ENCODE measurements at regions not wholly inside any gene's neighbourhood (a gene's known extent, or its start where the extent isn't known, plus 50 kb on each side); places are given as distances from the start of the nearest gene placed in this dataset.

DNA sequence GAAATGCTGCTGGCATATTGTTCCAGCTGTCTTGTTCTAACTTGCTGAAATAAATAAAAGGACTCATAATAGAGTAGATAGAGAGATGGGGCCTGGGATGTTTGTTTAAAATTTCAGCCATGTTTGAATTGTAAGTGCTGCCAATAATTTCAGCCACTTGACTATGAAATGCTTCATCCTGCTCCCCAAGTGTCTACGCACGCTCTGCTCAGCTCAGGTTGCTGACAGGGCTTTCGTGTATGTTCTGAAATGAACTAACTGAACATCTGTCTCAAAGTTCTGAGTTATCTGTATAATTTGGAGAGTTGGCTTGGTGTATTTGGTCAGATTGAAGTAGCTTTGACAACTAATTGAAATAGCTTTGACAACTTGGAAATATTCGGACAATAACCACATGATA, 387.8 kb downstream of the BMP2 start:
- no peak for ATAC-seq (ENCODE audit: insufficient read depth, low read depth)
- Histone ChIP-seq H3K27ac (ENCODE audit: low read length) (no peak overlapping the region), H3K79me2 (ENCODE audit: insufficient read depth, low read length) (no peaks in the 10 kb centered on the region), H3K4me3 (ENCODE audit: low read depth in 1 of 2, low read length in 2 of 2) (no peak overlapping the region), H3K27me3 (ENCODE audit: insufficient read depth, low read length, poor library complexity) (no peaks in the 10 kb centered on the region), H2AFZ (ENCODE audit: low read depth, low read length) (no peak overlapping the region), H3K9me3 (ENCODE audit: insufficient read depth, low read length, severe bottlenecking) (no peaks in the 10 kb centered on the region), H3K4me1 (ENCODE audit: insufficient read depth, low read length) (no peaks in the 10 kb centered on the region), H4K20me1 (ENCODE audit: insufficient read depth, low read length) (no peaks in the 10 kb centered on the region), H3K9ac (ENCODE audit: low read depth, low read length) (no peak overlapping the region), H3K4me2 (ENCODE audit: insufficient read depth, low read length) (no peak overlapping the region), H3K36me3 (ENCODE audit: insufficient read depth, low read length) (no peaks in the 10 kb centered on the region)
- TF ChIP-seq EZH2 (IDR thresholded peaks at IDR 0.05; ENCODE audit: borderline replicate concordance, low read depth, low read length, severe bottlenecking): no peak
- no peak for TF ChIP-seq CTCF (IDR thresholded peaks at IDR 0.05; ENCODE audit: borderline replicate concordance, extremely low read depth, low read length, poor library complexity, severe bottlenecking)
- no peak for DNase-seq

DNA sequence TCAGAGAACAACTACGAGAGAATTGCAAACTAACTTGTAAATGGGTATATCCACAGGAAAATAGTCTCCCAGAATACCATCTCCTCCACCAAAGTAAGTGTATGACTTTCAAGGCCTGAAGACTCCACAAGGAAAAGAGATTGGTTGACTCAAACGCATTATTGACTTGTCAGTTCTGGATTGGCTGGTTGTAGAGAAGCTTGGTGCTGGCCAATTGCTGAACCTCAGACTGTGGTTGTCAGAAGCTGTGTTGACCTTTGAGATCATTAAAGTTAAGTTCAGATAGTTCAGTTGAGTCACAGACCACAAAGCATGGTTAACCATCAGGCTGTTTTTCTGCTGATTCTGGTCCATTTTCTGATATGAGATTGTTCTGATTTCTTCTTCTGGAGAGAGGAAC, 388.3 kb downstream of the BMP2 start:
- H3K4me2 ChIP-seq (ENCODE audit: insufficient read depth, low read length): no peak overlapping the region
- no peaks in the 10 kb centered on the region for H3K36me3 ChIP-seq (ENCODE audit: insufficient read depth, low read length)

DNA sequence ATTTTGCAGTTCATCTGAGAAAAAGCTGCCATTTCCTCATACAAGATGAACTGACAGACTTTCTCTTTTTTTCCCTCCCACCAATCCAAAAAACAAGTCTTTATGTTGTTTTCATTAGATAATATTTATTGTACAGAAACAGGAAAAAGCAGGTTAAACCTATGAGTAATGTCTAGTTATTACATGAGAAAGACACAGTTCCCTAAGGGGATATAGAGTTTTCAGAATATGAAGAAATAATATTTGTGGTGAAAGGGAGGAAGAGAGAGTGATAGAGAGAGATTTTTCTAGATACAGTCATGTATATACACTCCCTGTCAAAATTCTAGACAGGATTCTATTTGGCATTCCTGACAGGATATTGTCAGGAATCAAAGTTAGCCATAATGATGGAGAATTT, 392.4 kb downstream of the BMP2 start:
- Histone ChIP-seq H3K9me3 (ENCODE audit: insufficient read depth, low read length, severe bottlenecking) (no peaks in the 10 kb centered on the region), H3K9ac (ENCODE audit: low read depth, low read length) (no peak overlapping the region), H3K79me2 (ENCODE audit: insufficient read depth, low read length) (no peaks in the 10 kb centered on the region), H3K4me1 (ENCODE audit: insufficient read depth, low read length) (no peaks in the 10 kb centered on the region), H3K27me3 (ENCODE audit: insufficient read depth, low read length, poor library complexity) (no peaks in the 10 kb centered on the region), H4K20me1 (ENCODE audit: insufficient read depth, low read length) (no peaks in the 10 kb centered on the region), H3K27ac (ENCODE audit: low read length) (no peak overlapping the region), H3K36me3 (ENCODE audit: insufficient read depth, low read length) (no peaks in the 10 kb centered on the region), H3K4me2 (ENCODE audit: insufficient read depth, low read length) (no peak overlapping the region), H2AFZ (ENCODE audit: low read depth, low read length) (no peak overlapping the region), H3K4me3 (ENCODE audit: low read depth in 1 of 2, low read length in 2 of 2) (no peak overlapping the region)
- ATAC-seq (ENCODE audit: insufficient read depth, low read depth): no peak
- TF ChIP-seq EZH2 (IDR thresholded peaks at IDR 0.05; ENCODE audit: borderline replicate concordance, low read depth, low read length, severe bottlenecking) (no peak), CTCF (IDR thresholded peaks at IDR 0.05; ENCODE audit: borderline replicate concordance, extremely low read depth, low read length, poor library complexity, severe bottlenecking) (no peak)
- DNase-seq: no peak

More for the DNA sequence above, 388.3 kb downstream of the BMP2 start:
- H2AFZ ChIP-seq (ENCODE audit: low read depth, low read length): no peak overlapping the region
- no peaks in the 10 kb centered on the region for H4K20me1 ChIP-seq (ENCODE audit: insufficient read depth, low read length)
- DNase-seq: no peak
- no peak overlapping the region for H3K9ac ChIP-seq (ENCODE audit: low read depth, low read length)
- no peak overlapping the region for H3K4me3 ChIP-seq (ENCODE audit: low read depth in 1 of 2, low read length in 2 of 2)
- no peaks in the 10 kb centered on the region for H3K9me3 ChIP-seq (ENCODE audit: insufficient read depth, low read length, severe bottlenecking)
- no peak for TF ChIP-seq CTCF (IDR thresholded peaks at IDR 0.05; ENCODE audit: borderline replicate concordance, extremely low read depth, low read length, poor library complexity, severe bottlenecking)
- no peak for TF ChIP-seq EZH2 (IDR thresholded peaks at IDR 0.05; ENCODE audit: borderline replicate concordance, low read depth, low read length, severe bottlenecking)
- ATAC-seq (ENCODE audit: insufficient read depth, low read depth): no peak
- H3K4me1 ChIP-seq (ENCODE audit: insufficient read depth, low read length): no peaks in the 10 kb centered on the region
- H3K27me3 ChIP-seq (ENCODE audit: insufficient read depth, low read length, poor library complexity): no peaks in the 10 kb centered on the region
- H3K27ac ChIP-seq (ENCODE audit: low read length): no peak overlapping the region
- no peaks in the 10 kb centered on the region for H3K79me2 ChIP-seq (ENCODE audit: insufficient read depth, low read length)

- no peak overlapping the region for H3K27ac ChIP-seq (ENCODE audit: low read length)
- H3K4me3 ChIP-seq (ENCODE audit: low read depth in 1 of 2, low read length in 2 of 2): no peak overlapping the region
- no peaks in the 10 kb centered on the region for H3K79me2 ChIP-seq (ENCODE audit: insufficient read depth, low read length)
- TF ChIP-seq EZH2 (IDR thresholded peaks at IDR 0.05; ENCODE audit: borderline replicate concordance, low read depth, low read length, severe bottlenecking) (no peak), CTCF (IDR thresholded peaks at IDR 0.05; ENCODE audit: borderline replicate concordance, extremely low read depth, low read length, poor library complexity, severe bottlenecking) (peak; percentile 49)
- DNase-seq: no peak
- H4K20me1 ChIP-seq (ENCODE audit: insufficient read depth, low read length): no peaks in the 10 kb centered on the region
- ATAC-seq (ENCODE audit: insufficient read depth, low read depth): no peak
- no peak overlapping the region for H2AFZ ChIP-seq (ENCODE audit: low read depth, low read length)
- no peak overlapping the region for H3K4me2 ChIP-seq (ENCODE audit: insufficient read depth, low read length)
- no peaks in the 10 kb centered on the region for H3K9me3 ChIP-seq (ENCODE audit: insufficient read depth, low read length, severe bottlenecking)
- no peaks in the 10 kb centered on the region for H3K4me1 ChIP-seq (ENCODE audit: insufficient read depth, low read length)
- no peaks in the 10 kb centered on the region for H3K36me3 ChIP-seq (ENCODE audit: insufficient read depth, low read length)
- H3K27me3 ChIP-seq (ENCODE audit: insufficient read depth, low read length, poor library complexity): no peaks in the 10 kb centered on the region
- H3K9ac ChIP-seq (ENCODE audit: low read depth, low read length): no peak overlapping the region
Measured at GRCh38 chr20:7161690-7162089, 394.2 kb downstream of the BMP2 start.

Data from DND-41 (cell line).